ENCODE measurements at regions not wholly inside any gene's neighbourhood (a gene's known extent, or its start where the extent isn't known, plus 50 kb on each side); places are given as distances from the start of the nearest gene placed in this dataset.
"Not testable (repeated sequence)": the region's sequence is repeated elsewhere in the genome, so short reads cannot be mapped to it uniquely, and the experiment has no call there.

GRCh38 chr1:79295967-79296366 lies 289.4 kb upstream of the ADGRL4 start:
- no peak for DNase-seq

GRCh38 chr1:79293611-79294010 lies 287.1 kb upstream of the ADGRL4 start:
- DNase-seq, result no peak

- no peak for DNase-seq
These were observed 284.5 kb upstream of the ADGRL4 start for GRCh38 chr1:79290927-79291474.

GRCh38 chr1:79287982-79288381 lies 281.5 kb upstream of the ADGRL4 start:
- DNase-seq, result no peak

GRCh38 chr1:79285667-79286066 lies 279.1 kb upstream of the ADGRL4 start:
- no peak for DNase-seq

GRCh38 chr1:79283451-79283850 lies 276.9 kb upstream of the ADGRL4 start:
- no peak for DNase-seq

- no peak for DNase-seq
These were observed 274.9 kb upstream of the ADGRL4 start for GRCh38 chr1:79281442-79281841.

- no peak for DNase-seq
These were observed 265.2 kb upstream of the ADGRL4 start for GRCh38 chr1:79271759-79272158.

- no peak for DNase-seq
These were observed 258.7 kb upstream of the ADGRL4 start for GRCh38 chr1:79264975-79265818.

- DNase-seq, result no peak
These were observed 257.8 kb upstream of the ADGRL4 start for GRCh38 chr1:79264285-79264684.

GRCh38 chr1:79262745-79263258 lies 256.3 kb upstream of the ADGRL4 start:
- DNase-seq, result peak; percentile 6

GRCh38 chr1:79259390-79260336 lies 253.1 kb upstream of the ADGRL4 start:
- DNase-seq, result peak; percentile 9

- no peak for DNase-seq
These were observed 248.9 kb upstream of the ADGRL4 start for GRCh38 chr1:79255421-79255820.

- DNase-seq, result no peak
These were observed 246.1 kb upstream of the ADGRL4 start for GRCh38 chr1:79252598-79252997.

GRCh38 chr1:79239840-79240239 lies 233.3 kb upstream of the ADGRL4 start:
- no peak for DNase-seq

- no peak for DNase-seq
These were observed 228.9 kb upstream of the ADGRL4 start for GRCh38 chr1:79235301-79236002.

GRCh38 chr1:79232818-79233217 lies 226.3 kb upstream of the ADGRL4 start:
- no peak for DNase-seq

- not testable (repeated sequence) for DNase-seq
These were observed 224.2 kb upstream of the ADGRL4 start for GRCh38 chr1:79230751-79231150.

- no peak for DNase-seq
These were observed 220.4 kb upstream of the ADGRL4 start for GRCh38 chr1:79226963-79227362.

GRCh38 chr1:79224537-79224936 lies 218.0 kb upstream of the ADGRL4 start:
- no peak for DNase-seq

- DNase-seq, result no peak
These were observed 214.0 kb upstream of the ADGRL4 start for GRCh38 chr1:79220509-79220908.

- DNase-seq, result no peak
These were observed 208.8 kb upstream of the ADGRL4 start for GRCh38 chr1:79215311-79215710.

GRCh38 chr1:79207786-79208185 lies 201.3 kb upstream of the ADGRL4 start:
- DNase-seq, result no peak

Data from midbrain (tissue), 1 donor.